Gastrocnemius medialis (tissue), 4 donors: ENCODE measurements at regions not wholly inside any gene's neighbourhood (a gene's known extent, or its start where the extent isn't known, plus 50 kb on each side); places are given as distances from the start of the nearest gene placed in this dataset.

Experiments used
- CTCF ChIP-seq, 5 experiments: fragments of 450-650 bp in 3 of 5; fragments of 200-600 bp in 2 of 5; sonication (generic) in 2 of 5; IDR thresholded peaks in 4 of 5; conservative IDR thresholded peaks in 1 of 5; 1 replicate in 4 of 5; 2 replicates in 1 of 5; pipeline ENCODE4 v1.5.1; 2016 to 2019; ENCODE audit warnings: antibody characterized with exemption in 5 of 5, mild to moderate bottlenecking in 3 of 5, moderate library complexity in 3 of 5
- POLR2A ChIP-seq, 2 donors: fragments of 450-650 bp; IDR thresholded peaks; one replicate each; pipeline ENCODE4 v1.6.1; 2017; ENCODE audit warnings: antibody characterized with exemption in 2 of 2, mild to moderate bottlenecking in 2 of 2, moderate library complexity in 2 of 2

DNA sequence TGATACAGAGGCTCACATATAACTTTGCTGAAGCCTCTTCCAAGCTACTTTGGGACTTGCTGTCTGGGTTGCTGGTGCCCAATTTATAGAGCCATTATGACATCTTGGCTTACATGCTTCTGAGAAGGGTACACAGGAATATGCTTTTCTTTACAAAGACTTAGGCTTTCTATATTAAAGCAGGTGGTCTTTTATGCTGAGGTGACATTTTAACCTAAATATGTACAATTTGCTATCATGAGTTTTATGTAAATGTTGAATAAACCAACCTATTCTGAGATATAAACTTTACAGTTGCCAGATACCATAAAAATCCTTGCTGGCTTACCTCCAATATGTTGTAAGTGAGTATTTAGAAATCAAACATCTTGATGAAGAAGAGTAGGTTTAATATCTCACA, 509.2 kb upstream of the CHD1 start:
- TF ChIP-seq CTCF (IDR thresholded peaks at IDR 0.05 in 4 of 5, conservative IDR thresholded peaks at IDR 0.05 in 1 of 5) (no peak), POLR2A (IDR thresholded peaks at IDR 0.05) (no peak)
